ENCODE measurements at regions not wholly inside any gene's neighbourhood (a gene's known extent, or its start where the extent isn't known, plus 50 kb on each side); places are given as distances from the start of the nearest gene placed in this dataset.

DNA sequence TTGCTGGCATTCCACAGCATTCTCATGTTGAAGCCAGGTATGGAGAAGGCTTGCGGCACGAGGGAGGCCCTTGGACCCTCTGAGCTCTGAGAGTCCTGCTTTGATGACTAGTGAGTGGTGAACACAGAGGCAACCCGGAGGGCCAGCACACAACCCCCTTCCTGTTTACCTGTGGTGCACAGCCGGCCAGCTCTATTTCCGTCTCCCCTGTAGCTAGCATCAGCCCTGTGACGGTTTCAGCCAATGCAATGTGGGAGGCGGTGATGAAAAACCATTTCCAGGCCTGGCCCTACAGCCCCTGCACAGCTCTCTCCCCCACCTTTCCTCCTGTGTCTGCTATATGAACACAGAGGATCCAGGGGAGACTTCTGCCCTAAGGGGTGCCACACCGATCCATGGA, 76.8 kb upstream of the KLHL25 start:
- no peak for TF ChIP-seq POLR2A (IDR thresholded peaks at IDR 0.05)
- TF ChIP-seq, protein P1, sequence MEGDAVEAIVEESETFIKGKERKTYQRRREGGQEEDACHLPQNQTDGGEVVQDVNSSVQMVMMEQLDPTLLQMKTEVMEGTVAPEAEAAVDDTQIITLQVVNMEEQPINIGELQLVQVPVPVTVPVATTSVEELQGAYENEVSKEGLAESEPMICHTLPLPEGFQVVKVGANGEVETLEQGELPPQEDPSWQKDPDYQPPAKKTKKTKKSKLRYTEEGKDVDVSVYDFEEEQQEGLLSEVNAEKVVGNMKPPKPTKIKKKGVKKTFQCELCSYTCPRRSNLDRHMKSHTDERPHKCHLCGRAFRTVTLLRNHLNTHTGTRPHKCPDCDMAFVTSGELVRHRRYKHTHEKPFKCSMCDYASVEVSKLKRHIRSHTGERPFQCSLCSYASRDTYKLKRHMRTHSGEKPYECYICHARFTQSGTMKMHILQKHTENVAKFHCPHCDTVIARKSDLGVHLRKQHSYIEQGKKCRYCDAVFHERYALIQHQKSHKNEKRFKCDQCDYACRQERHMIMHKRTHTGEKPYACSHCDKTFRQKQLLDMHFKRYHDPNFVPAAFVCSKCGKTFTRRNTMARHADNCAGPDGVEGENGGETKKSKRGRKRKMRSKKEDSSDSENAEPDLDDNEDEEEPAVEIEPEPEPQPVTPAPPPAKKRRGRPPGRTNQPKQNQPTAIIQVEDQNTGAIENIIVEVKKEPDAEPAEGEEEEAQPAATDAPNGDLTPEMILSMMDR (IDR thresholded peaks at IDR 0.05): no peak
